HEK293T (cell line): ENCODE measurements at regions not wholly inside any gene's neighbourhood (a gene's known extent, or its start where the extent isn't known, plus 50 kb on each side); places are given as distances from the start of the nearest gene placed in this dataset.

Experiments used
- CTCF ChIA-PET: fragments of 350-600 bp; formaldehyde crosslinking; extraction: SDS; loops from one replicate; lab custom pipeline; 2021; ENCODE audit warnings: antibody characterized with exemption, inconsistent platforms; lab: Yijun Ruan, JAX
- POLR2A ChIA-PET: fragments of 350-600 bp; formaldehyde crosslinking; extraction: SDS; loops from one replicate; lab custom pipeline; 2020; ENCODE audit warnings: antibody characterized with exemption, inconsistent platforms; lab: Yijun Ruan, JAX
- DNase-seq: peaks from one replicate; pipeline ENCODE4 v3.0.0; 2012; ENCODE audit warnings: mixed read lengths; ENCODE audit errors: extremely low spot score
- ARNT ChIP-seq: fragments of 450-650 bp; IDR thresholded peaks from 2 replicates; pipeline ENCODE4 v1.6.1; 2017; ENCODE audit warnings: mild to moderate bottlenecking
- BHLHE40 ChIP-seq: fragments of 450-650 bp; IDR thresholded peaks from 2 replicates; pipeline ENCODE4 v1.6.1; 2016; ENCODE audit warnings: mild to moderate bottlenecking, moderate library complexity, borderline replicate concordance
- CTBP1 ChIP-seq: fragments of 450-650 bp; IDR thresholded peaks from 2 replicates; pipeline ENCODE4 v1.6.1; 2016; ENCODE audit warnings: borderline replicate concordance
- ELF4 ChIP-seq: fragments of 450-650 bp; IDR thresholded peaks from 2 replicates; pipeline ENCODE4 v1.6.1; 2017; ENCODE audit warnings: antibody characterized with exemption
- FOXA1 ChIP-seq: fragments of 450-650 bp; IDR thresholded peaks from 2 replicates; pipeline ENCODE4 v1.6.1; 2016; ENCODE audit warnings: mild to moderate bottlenecking
- FOXK2 ChIP-seq: fragments of 450-650 bp; IDR thresholded peaks from 2 replicates; pipeline ENCODE4 v1.6.1; 2016; ENCODE audit warnings: mild to moderate bottlenecking
- FOXM1 ChIP-seq: fragments of 450-650 bp; IDR thresholded peaks from 2 replicates; pipeline ENCODE4 v1.6.1; 2017; ENCODE audit warnings: mild to moderate bottlenecking, borderline replicate concordance
- HDGF ChIP-seq: fragments of 450-650 bp; IDR thresholded peaks from 2 replicates; pipeline ENCODE4 v1.6.1; 2017; ENCODE audit warnings: antibody characterized with exemption, borderline replicate concordance
- L3MBTL2 ChIP-seq: fragments of 450-650 bp; conservative IDR thresholded peaks from 2 replicates; pipeline ENCODE4 v1.6.1; 2016; ENCODE audit warnings: mild to moderate bottlenecking
- LEF1 ChIP-seq: fragments of 450-650 bp; IDR thresholded peaks from 2 replicates; pipeline ENCODE4 v1.6.1; 2017; ENCODE audit warnings: mild to moderate bottlenecking, borderline replicate concordance
- NFRKB ChIP-seq: fragments of 450-650 bp; IDR thresholded peaks from 2 replicates; pipeline ENCODE4 v1.6.1; 2016; ENCODE audit warnings: mild to moderate bottlenecking, moderate library complexity
- SP1 ChIP-seq: fragments of 450-650 bp; IDR thresholded peaks from 2 replicates; pipeline ENCODE4 v1.6.1; 2017
- SUZ12 ChIP-seq: fragments of 450-650 bp; IDR thresholded peaks from 2 replicates; pipeline ENCODE4 v1.6.1; 2016; ENCODE audit warnings: mild to moderate bottlenecking
- TARDBP ChIP-seq: fragments of 450-650 bp; IDR thresholded peaks from 2 replicates; pipeline ENCODE4 v1.6.1; 2016
- ZNF384 ChIP-seq: fragments of 450-650 bp; IDR thresholded peaks from 2 replicates; pipeline ENCODE4 v1.6.1; 2016
- TF ChIP-seq, protein P1 (sequence below): fragments of 450-650 bp; IDR thresholded peaks from 2 replicates; pipeline ENCODE4 v1.6.1; 2016

- DNase-seq = no peak
- POLR2A ChIA-PET = no interaction called here
- TF ChIP-seq SP1 = no peak
- CTCF ChIA-PET = no interaction called here
Observed at GRCh38 chr2:60629801-60630385, 76.4 kb upstream of the BCL11A start.

- POLR2A ChIA-PET = no interaction called here
- no peak for DNase-seq
- no peak for TF ChIP-seq HDGF
- CTCF ChIA-PET = no interaction called here
Observed at GRCh38 chr2:60633615-60634014, 80.2 kb upstream of the BCL11A start.

- DNase-seq = no peak
- ChIA-PET CTCF (no interaction called here), POLR2A (no interaction called here)
- no peak for TF ChIP-seq SP1
- no peak for TF ChIP-seq BHLHE40
- no peak for TF ChIP-seq ARNT
- no peak for TF ChIP-seq LEF1
- no peak for TF ChIP-seq ELF4
- no peak for TF ChIP-seq FOXK2
- TF ChIP-seq, protein P1, sequence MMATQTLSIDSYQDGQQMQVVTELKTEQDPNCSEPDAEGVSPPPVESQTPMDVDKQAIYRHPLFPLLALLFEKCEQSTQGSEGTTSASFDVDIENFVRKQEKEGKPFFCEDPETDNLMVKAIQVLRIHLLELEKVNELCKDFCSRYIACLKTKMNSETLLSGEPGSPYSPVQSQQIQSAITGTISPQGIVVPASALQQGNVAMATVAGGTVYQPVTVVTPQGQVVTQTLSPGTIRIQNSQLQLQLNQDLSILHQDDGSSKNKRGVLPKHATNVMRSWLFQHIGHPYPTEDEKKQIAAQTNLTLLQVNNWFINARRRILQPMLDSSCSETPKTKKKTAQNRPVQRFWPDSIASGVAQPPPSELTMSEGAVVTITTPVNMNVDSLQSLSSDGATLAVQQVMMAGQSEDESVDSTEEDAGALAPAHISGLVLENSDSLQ = no peak
- no peak for TF ChIP-seq NFRKB
- no peak for TF ChIP-seq CTBP1
- no peak for TF ChIP-seq HDGF
- TF ChIP-seq L3MBTL2 = no peak
- no peak for TF ChIP-seq TARDBP
- no peak for TF ChIP-seq SUZ12
- TF ChIP-seq FOXA1 = no peak
- TF ChIP-seq ZNF384 = no peak
- TF ChIP-seq FOXM1 = no peak
Observed at GRCh38 chr2:60634438-60634837, 81.0 kb upstream of the BCL11A start.

GRCh38 chr2:60641811-60642788, 88.6 kb upstream of the BCL11A start:
- ChIA-PET POLR2A (no interaction called here), CTCF (interaction anchor here (0.6 to 1.0 kb wide), 6 partner anchors 9 to 33 kb away, joined by 3 to 8 read pairs (median 4); no protein-coding TSS in a partner anchor)
- TF ChIP-seq LEF1 = no peak
- TF ChIP-seq TARDBP = no peak
- TF ChIP-seq SUZ12 = no peak
- no peak for TF ChIP-seq HDGF
- no peak for TF ChIP-seq ELF4
- TF ChIP-seq, protein P1 = no peak
- TF ChIP-seq L3MBTL2 = no peak
- TF ChIP-seq FOXK2 = no peak
- TF ChIP-seq SP1 = no peak
- TF ChIP-seq CTBP1 = no peak
- no peak for TF ChIP-seq NFRKB
- no peak for TF ChIP-seq FOXM1
- no peak for TF ChIP-seq ZNF384
- no peak for TF ChIP-seq BHLHE40
- no peak for TF ChIP-seq ARNT
- TF ChIP-seq FOXA1 = no peak
- peak; percentile 53 for DNase-seq

DNA sequence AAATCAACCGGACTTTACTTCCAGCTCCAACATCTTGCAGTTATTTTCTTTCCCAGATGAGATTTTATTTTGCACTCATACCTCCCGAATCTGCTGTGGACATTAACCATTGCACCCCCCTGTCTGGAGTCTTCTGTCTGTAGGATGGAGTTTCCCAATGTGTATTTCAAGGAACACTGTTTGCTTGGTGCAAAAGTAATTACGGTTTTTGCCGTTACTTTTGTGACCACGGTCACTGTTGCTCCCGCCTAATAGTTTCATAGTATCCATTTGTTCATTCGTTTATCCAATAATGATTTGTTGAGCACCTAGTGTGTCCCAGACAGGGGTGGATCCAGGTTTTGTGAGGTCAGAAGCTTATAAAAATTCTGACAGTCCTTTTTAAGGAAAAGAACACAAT, 90.3 kb upstream of the BCL11A start:
- ChIA-PET CTCF (interaction anchor here (0.7 kb wide), 1 partner anchor 9 kb away, joined by 3 read pairs; no protein-coding TSS in a partner anchor), POLR2A (no interaction called here)
- TF ChIP-seq ELF4 = peak; percentile 50; the same call in 1 of the 2 replicates
- TF ChIP-seq CTBP1 = no peak
- no peak for TF ChIP-seq NFRKB
- TF ChIP-seq, protein P1 = no peak
- no peak for DNase-seq

DNA sequence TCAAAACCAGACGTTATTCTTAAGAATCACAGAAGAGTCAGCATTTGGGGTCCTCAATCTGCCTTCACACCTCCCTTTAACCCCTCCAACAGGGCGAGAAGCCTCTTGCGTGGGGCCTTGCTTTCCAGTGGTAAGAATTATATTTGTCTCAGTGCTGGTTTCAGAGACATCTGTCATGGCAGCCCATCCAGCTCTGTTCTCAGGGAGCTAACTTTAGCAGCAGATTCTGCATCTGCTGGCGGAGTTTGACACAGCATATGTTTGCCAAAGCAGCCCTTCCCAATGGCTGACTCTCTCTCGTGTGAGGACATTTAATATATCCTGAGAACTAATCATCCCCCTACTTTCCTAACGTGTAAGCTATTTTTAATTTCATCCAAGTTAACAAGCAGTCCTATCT, 91.5 kb upstream of the BCL11A start:
- POLR2A ChIA-PET = no interaction called here
- TF ChIP-seq, protein P1 = no peak
- TF ChIP-seq NFRKB (no peak), SP1 (no peak), L3MBTL2 (no peak), HDGF (no peak), FOXA1 (no peak)
- DNase-seq = no peak
- CTCF ChIA-PET = interaction anchor here (0.6 kb wide), 1 partner anchor 86 kb away, joined by 5 read pairs; no protein-coding TSS in a partner anchor
